GM18502 (cell line): ENCODE measurements at regions not wholly inside any gene's neighbourhood (a gene's known extent, or its start where the extent isn't known, plus 50 kb on each side); places are given as distances from the start of the nearest gene placed in this dataset.

Experiments used
- ATAC-seq: cut with Tn5 transposase; IDR thresholded peaks from one replicate; pipeline ENCODE4 v1.9.1; 2021; ENCODE audit warnings: mild to moderate bottlenecking; ENCODE audit not compliant: unreplicated experiment, poor library complexity

- ATAC-seq = peak; percentile 85
Measured at GRCh38 chr12:118682656-118683055, 298.7 kb upstream of the SRRM4 start.

DNA sequence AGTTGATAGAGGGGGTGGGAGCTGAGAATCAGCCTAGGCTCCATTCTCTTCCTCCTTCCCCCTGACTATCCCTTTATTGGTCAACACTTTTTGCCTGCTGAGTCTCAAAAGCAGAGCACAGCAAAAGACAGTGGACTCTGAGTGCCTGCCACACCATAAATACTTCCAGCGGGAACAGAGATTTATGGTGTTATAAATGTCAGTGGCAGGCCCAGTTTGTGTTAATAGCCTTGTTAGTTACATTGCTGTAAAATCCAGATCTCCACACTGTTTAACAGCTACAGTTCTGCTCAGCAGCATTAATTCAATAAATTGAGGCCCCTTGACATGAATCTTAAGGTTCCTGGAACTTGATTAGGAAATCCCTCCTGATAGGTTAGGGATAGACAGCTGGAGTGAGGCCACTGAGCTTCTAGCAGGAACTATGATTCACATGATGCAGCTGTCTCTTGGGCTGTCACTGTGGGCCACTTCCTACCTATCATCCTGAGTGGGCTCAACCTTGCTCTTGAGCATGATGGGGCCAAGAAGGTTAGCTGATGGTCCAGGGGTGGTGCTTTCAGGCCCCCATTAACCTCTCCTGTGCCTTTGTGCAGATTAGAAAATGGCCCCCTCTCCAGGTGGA is 295.2 kb upstream of the SRRM4 start:
- no peak for ATAC-seq

GRCh38 chr12:118689793-118690192 is 291.5 kb upstream of the SRRM4 start:
- peak; percentile 85 for ATAC-seq

DNA sequence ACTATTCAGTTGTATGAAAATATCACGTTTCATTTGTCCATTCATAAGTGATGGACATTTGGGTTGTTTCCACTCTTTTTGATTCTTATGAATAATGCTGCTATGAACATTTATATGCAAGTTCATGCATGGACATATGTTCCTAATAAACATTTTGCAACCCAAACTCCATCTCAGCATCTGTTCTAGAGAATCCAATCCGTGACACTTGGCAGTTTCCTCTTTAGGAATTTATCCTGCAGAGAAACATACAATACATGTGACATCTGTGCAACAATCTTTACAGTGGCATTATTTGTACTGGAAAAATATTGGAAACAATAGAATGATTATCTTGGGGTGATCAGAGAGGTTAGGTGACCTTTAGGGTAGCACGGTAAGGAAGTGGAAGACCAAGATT is 290.8 kb upstream of the SRRM4 start:
- ATAC-seq = no peak

GRCh38 chr12:118694128-118694775 is 287.1 kb upstream of the SRRM4 start:
- no peak for ATAC-seq

- no peak for ATAC-seq
Measured at GRCh38 chr12:118704527-118705241, 276.7 kb upstream of the SRRM4 start.

- no peak for ATAC-seq
Measured at GRCh38 chr12:118706437-118706836, 274.9 kb upstream of the SRRM4 start.

DNA sequence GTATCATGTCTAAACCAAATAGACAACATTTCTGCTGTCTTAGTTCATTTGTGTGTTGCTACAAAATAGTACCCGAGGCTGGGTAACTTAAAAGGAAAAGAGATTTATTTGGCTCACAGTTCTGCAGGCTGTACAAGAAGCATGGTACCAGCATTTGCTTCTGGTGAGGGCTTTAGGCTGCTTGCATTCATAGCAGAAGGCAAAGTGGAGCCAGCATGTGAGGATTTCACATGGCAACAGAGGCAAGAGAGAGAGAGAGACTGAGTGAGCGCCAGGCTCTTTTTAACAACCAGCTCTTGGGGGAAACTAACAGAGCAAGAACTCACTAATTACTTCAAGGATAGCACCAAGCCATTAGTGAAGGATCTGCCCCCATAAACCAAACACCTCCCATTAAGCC is 271.4 kb upstream of the SRRM4 start:
- no peak for ATAC-seq

DNA sequence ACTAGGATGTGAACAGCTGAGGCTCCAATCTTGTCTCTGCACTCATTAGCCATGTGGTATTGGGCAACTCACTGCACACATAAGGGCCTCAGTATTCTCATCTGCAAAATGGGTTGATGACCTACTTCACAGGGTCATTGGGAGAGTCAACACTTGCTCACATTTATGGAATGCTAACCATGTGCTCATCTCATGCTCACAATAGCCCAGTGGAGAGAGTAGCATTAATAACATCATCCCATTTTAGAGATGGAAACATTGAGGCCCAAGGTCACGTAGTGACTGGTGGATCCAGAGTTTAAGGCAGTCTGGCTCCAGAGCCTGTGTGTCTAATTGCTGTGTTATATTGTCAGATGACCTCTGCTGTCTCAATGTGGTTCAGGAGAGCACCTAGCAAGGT is 270.2 kb upstream of the SRRM4 start:
- ATAC-seq = no peak

- no peak for ATAC-seq
Measured at GRCh38 chr12:118714051-118714460, 267.3 kb upstream of the SRRM4 start.

- ATAC-seq = no peak
Measured at GRCh38 chr12:118714500-118714899, 266.8 kb upstream of the SRRM4 start.

GRCh38 chr12:118715647-118716046 is 265.7 kb upstream of the SRRM4 start:
- no peak for ATAC-seq

- ATAC-seq = no peak
Measured at GRCh38 chr12:118727196-118727978, 254.0 kb upstream of the SRRM4 start.

GRCh38 chr12:118727979-118728366 is 253.4 kb upstream of the SRRM4 start:
- no peak for ATAC-seq

GRCh38 chr12:118734266-118734665 is 247.1 kb upstream of the SRRM4 start:
- no peak for ATAC-seq

GRCh38 chr12:118737985-118738540 is 243.3 kb upstream of the SRRM4 start:
- ATAC-seq = no peak

DNA sequence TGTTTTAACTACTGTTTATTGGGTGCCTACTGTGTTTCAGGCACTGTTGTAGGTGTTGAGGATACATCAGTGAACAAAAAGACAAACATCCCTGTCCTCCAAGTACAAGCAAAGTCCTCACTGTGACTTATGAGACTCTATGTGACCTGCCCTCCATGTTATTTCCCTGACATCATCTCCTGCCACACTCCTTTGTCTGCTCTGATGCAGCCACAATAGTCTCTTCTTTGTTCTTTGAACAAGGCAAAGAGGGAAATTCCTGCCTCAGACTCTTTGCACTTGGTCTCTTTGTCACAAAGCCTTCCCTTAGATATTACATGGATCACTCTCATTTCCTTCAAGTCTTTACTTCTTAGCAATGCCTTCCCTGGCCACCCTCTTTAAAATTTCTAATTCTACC is 240.1 kb upstream of the SRRM4 start:
- no peak for ATAC-seq

DNA sequence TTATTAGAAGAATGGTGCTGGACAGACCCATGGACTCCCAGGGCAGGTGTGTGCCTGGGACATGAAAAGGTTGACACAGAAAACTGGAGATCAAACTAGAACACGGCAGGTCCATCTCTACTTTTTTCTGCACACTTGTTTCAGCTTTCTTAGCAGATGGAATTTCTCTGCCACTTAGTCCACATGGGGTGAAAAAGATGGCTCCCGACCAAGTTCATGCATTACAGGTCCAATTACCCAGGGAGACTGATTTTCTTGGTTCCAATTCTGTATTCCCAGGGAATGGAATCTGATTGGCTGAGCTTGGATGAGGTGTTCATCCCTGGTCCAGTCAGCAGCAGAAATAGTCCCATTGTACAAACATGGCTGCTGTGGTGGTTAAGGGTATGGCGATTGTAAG is 238.9 kb upstream of the SRRM4 start:
- ATAC-seq = no peak

GRCh38 chr12:118743896-118744700 is 237.2 kb upstream of the SRRM4 start:
- ATAC-seq = no peak

DNA sequence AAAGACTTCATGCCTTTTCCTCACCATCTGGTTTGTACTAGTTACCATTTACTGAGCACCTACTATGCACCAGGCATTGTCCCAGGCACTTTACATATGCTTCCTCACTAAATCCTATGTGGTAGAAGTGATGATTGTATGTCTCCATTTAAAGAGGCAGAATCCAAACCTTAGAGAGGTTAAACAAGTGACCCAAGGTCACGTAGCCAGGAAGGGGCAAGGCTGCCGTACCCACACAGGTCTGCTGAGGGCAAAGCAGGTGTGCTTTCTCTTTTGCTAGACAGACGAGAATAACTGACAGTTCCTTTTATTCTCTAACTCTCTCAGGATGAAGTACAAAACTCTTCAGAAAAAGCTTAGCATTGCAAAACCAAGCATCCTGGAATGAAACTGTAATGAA is 235.2 kb upstream of the SRRM4 start:
- ATAC-seq = no peak
